Endothelial cell of umbilical vein (primary cell): ENCODE measurements at regions not wholly inside any gene's neighbourhood (a gene's known extent, or its start where the extent isn't known, plus 50 kb on each side); places are given as distances from the start of the nearest gene placed in this dataset.

Experiments
- BruUV-seq: library from RNA; stranded (reverse); fragments of 400-500 nt; replicated peaks from 2 replicates; lab custom pipeline; 2021; lab: Mats Ljungman, UMichigan
- CTCF ChIA-PET: fragments of 300-600, 350-600 bp; sonication (Branson Sonifier 250); formaldehyde crosslinking; loops from one replicate; lab custom pipeline; 2021; ENCODE audit warnings: antibody characterized with exemption, inconsistent platforms; lab: Charles Lee
- POLR2A ChIA-PET: fragments of 300-600, 350-600 bp; sonication (Branson Sonifier 250); formaldehyde crosslinking; loops from one replicate; lab custom pipeline; 2021; ENCODE audit warnings: antibody characterized with exemption, inconsistent platforms; lab: Charles Lee
- DNase-seq: peaks from one replicate; pipeline ENCODE4 v3.0.0-alpha.2; 2011; ENCODE audit warnings: low read depth, low spot score
- FAIRE-seq: peaks from 2 replicates; lab custom pipeline; 2011; peaks lifted over from hg19 to GRCh38; lab: Jason Lieb, UNC
- H2AFZ ChIP-seq: 2 replicates; pipeline ENCODE4 v1.6.0; 2012; ENCODE audit warnings: low read depth, low read length, control low read depth, inconsistent platforms
- H3K27ac ChIP-seq: 2 replicates; pipeline ENCODE4 v1.5.1; 2011; ENCODE audit warnings: low read depth, mild to moderate bottlenecking, control low read depth, low read length, moderate library complexity; ENCODE audit not compliant: insufficient read depth
- H3K27me3 ChIP-seq, 2 experiments: 2 replicates each; pipeline versions ENCODE4 v1.6.0 to v1.6.1; 2011; ENCODE audit warnings: low read length in 2 of 2, mixed read lengths in 1 of 2; ENCODE audit not compliant: control insufficient read depth in 2 of 2, insufficient read depth in 2 of 2
- H3K36me3 ChIP-seq, 2 experiments: 2 replicates in 1 of 2; 3 replicates in 1 of 2; pipeline ENCODE4 v1.5.1; 2011; ENCODE audit warnings: low read length in 2 of 2, mild to moderate bottlenecking in 1 of 2, moderate library complexity in 1 of 2; ENCODE audit not compliant: control insufficient read depth in 2 of 2, insufficient read depth in 2 of 2; ENCODE audit errors: extremely low read depth in 1 of 2
- H3K4me1 ChIP-seq: 3 replicates; pipeline ENCODE4 v1.5.1; 2011; ENCODE audit warnings: mild to moderate bottlenecking, low read length; ENCODE audit not compliant: control insufficient read depth, insufficient read depth; ENCODE audit errors: extremely low read depth
- H3K4me2 ChIP-seq: 2 replicates; pipeline ENCODE4 v1.6.1; 2011; ENCODE audit warnings: low read length, control low read depth, mixed read lengths; ENCODE audit not compliant: insufficient read depth
- H3K4me3 ChIP-seq, 3 experiments: fragments of 200-600 bp in 1 of 3; sonication (generic), shearing (Covaris generic) in 1 of 3; replicated peaks in 1 of 3; 2 replicates each; pipeline ENCODE4 v1.5.1; 2011 to 2016; ENCODE audit warnings: control low read depth in 3 of 3, low read length in 3 of 3, mild to moderate bottlenecking in 2 of 3, inconsistent platforms in 1 of 3, low read depth in 1 of 3, moderate library complexity in 1 of 3; ENCODE audit not compliant: insufficient read depth in 1 of 3
- H3K79me2 ChIP-seq: 2 replicates; pipeline ENCODE4 v1.6.0; 2012; ENCODE audit warnings: low read length, inconsistent platforms; ENCODE audit not compliant: control insufficient read depth, insufficient read depth
- H3K9ac ChIP-seq: replicated peaks from 2 replicates; pipeline ENCODE3; 2011; ENCODE audit warnings: low read length, control low read depth; ENCODE audit not compliant: insufficient read depth; ENCODE audit errors: extremely low read depth
- H3K9me1 ChIP-seq: replicated peaks from 3 replicates; pipeline ENCODE4 v1.6.0; 2011; ENCODE audit warnings: mild to moderate bottlenecking, low read length; ENCODE audit not compliant: control insufficient read depth, insufficient read depth; ENCODE audit errors: extremely low read depth
- H3K9me3 ChIP-seq: replicated peaks from 2 replicates; pipeline ENCODE4 v1.5.1; 2012; ENCODE audit warnings: low read length, inconsistent platforms; ENCODE audit not compliant: control insufficient read depth, insufficient read depth
- H4K20me1 ChIP-seq: replicated peaks from 2 replicates; pipeline ENCODE3; 2011; ENCODE audit warnings: mild to moderate bottlenecking, low read length; ENCODE audit not compliant: control insufficient read depth, insufficient read depth; ENCODE audit errors: extremely low read depth
- GATA2 ChIP-seq: IDR thresholded peaks from 2 replicates; pipeline ENCODE4 v1.7.0; 2011; ENCODE audit warnings: low read depth, mild to moderate bottlenecking, moderate library complexity, mixed read lengths, low read length; ENCODE audit not compliant: insufficient read length, insufficient read depth
- JUN ChIP-seq: IDR thresholded peaks from 2 replicates; pipeline ENCODE4 v1.6.1; 2011; ENCODE audit warnings: borderline replicate concordance, low read depth; ENCODE audit not compliant: insufficient read length, insufficient read depth
- POLR2A ChIP-seq: IDR thresholded peaks from 2 replicates; pipeline ENCODE4 v1.6.1; 2012; ENCODE audit warnings: low read depth, mild to moderate bottlenecking, control low read depth, low read length
- dilution Hi-C: fragments of 300-500 bp; cut with MboI; formaldehyde crosslinking; loops from one replicate; pipeline ENCODE4 v1.15.0; 2019; ENCODE audit warnings: low sequenced_read_pairs; ENCODE audit not compliant: extremely low pct_ligation_motif_present
- intact Hi-C: fragments of 100-400 bp; cut with micrococcal nuclease; formaldehyde crosslinking; loops from one replicate; pipeline ENCODE4 v1.10.0; 2022
- TF ChIP-seq, protein P1 (sequence below): IDR thresholded peaks from 2 replicates; pipeline ENCODE4 v1.6.1; 2011; ENCODE audit not compliant: insufficient read depth, insufficient read length
- TF ChIP-seq, protein P2 (sequence below), 2 donors: IDR thresholded peaks; 1 replicate in 1 of 2; 2 replicates in 1 of 2; pipeline ENCODE4 v1.5.1; 2011; ENCODE audit warnings: low read length in 2 of 2, mild to moderate bottlenecking in 2 of 2, moderate library complexity in 2 of 2, control low read depth in 1 of 2, inconsistent platforms in 1 of 2, low read depth in 1 of 2; ENCODE audit not compliant: insufficient read depth in 1 of 2; ENCODE audit errors: extremely low read depth in 1 of 2

DNA sequence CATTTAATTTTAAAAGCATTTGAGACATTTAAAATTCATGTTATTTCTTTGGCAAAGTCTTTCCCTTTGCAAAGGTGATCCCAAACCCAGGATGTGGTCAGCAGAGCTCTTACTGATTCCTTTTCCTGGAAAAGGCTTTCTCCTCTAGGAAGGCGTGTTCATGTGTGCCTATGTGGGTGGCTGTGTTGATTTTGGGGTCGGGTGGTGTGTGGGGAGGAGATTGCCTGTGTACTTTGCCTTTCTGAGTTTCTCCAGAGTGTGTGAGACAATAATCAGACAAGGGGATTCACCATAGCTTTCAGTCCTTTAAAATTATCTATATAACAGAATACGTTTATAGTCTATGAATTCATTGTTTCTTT is 173.2 kb downstream of the SOCS6 start:
- BruUV-seq, result no TSS peak
- H3K4me2 ChIP-seq, result no peak overlapping the region
- H3K27me3 ChIP-seq, result peaks cover 8 to 26% of the 10 kb centered on the region in 2 experiments
- H3K79me2 ChIP-seq, result no peaks in the 10 kb centered on the region
- H3K9ac ChIP-seq, result no peak overlapping the region
- intact Hi-C loops, result no loop called here
- no peaks in the 10 kb centered on the region for H3K9me1 ChIP-seq
- H3K9me3 ChIP-seq, result no peaks in the 10 kb centered on the region
- peaks cover 5% of the 10 kb centered on the region for H3K4me1 ChIP-seq
- ChIA-PET CTCF (interaction anchor here (1.0 to 1.6 kb wide), 3 partner anchors 30 to 1615 kb away, joined by 3 to 6 read pairs (median 4); no protein-coding TSS in a partner anchor), POLR2A (no interaction called here)
- DNase-seq (no peak), FAIRE-seq (no peak)
- no peak overlapping the region for H3K4me3 ChIP-seq
- TF ChIP-seq GATA2, result no peak
- TF ChIP-seq, protein P1, sequence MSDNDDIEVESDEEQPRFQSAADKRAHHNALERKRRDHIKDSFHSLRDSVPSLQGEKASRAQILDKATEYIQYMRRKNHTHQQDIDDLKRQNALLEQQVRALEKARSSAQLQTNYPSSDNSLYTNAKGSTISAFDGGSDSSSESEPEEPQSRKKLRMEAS, result no peak
- TF ChIP-seq, protein P2, sequence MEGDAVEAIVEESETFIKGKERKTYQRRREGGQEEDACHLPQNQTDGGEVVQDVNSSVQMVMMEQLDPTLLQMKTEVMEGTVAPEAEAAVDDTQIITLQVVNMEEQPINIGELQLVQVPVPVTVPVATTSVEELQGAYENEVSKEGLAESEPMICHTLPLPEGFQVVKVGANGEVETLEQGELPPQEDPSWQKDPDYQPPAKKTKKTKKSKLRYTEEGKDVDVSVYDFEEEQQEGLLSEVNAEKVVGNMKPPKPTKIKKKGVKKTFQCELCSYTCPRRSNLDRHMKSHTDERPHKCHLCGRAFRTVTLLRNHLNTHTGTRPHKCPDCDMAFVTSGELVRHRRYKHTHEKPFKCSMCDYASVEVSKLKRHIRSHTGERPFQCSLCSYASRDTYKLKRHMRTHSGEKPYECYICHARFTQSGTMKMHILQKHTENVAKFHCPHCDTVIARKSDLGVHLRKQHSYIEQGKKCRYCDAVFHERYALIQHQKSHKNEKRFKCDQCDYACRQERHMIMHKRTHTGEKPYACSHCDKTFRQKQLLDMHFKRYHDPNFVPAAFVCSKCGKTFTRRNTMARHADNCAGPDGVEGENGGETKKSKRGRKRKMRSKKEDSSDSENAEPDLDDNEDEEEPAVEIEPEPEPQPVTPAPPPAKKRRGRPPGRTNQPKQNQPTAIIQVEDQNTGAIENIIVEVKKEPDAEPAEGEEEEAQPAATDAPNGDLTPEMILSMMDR (IDR thresholded peaks at IDR 0.05; ENCODE audit: extremely low read depth in 1 of 2, insufficient read depth in 1 of 2, low read depth in 1 of 2, low read length in 2 of 2), result no peak
- TF ChIP-seq JUN, result no peak
- TF ChIP-seq POLR2A, result no peak
- H2AFZ ChIP-seq, result no peak overlapping the region
- dilution Hi-C loops, result no loop called here
- no peak overlapping the region for H3K27ac ChIP-seq
- no peaks in the 10 kb centered on the region for H3K36me3 ChIP-seq
- H4K20me1 ChIP-seq, result no peaks in the 10 kb centered on the region
